Endothelial cell of umbilical vein (primary cell): ENCODE measurements at regions not wholly inside any gene's neighbourhood (a gene's known extent, or its start where the extent isn't known, plus 50 kb on each side); places are given as distances from the start of the nearest gene placed in this dataset.

Source experiments
- EZH2 ChIP-seq: IDR thresholded peaks from 2 replicates; pipeline ENCODE4 v1.6.1; 2012; ENCODE audit warnings: borderline replicate concordance, low read depth, mild to moderate bottlenecking, moderate library complexity, low read length, inconsistent platforms; ENCODE audit not compliant: severe bottlenecking
- MYC ChIP-seq: IDR thresholded peaks from one replicate; pipeline ENCODE4 v1.6.1; 2011; ENCODE audit warnings: mild to moderate bottlenecking, low read depth, low read length
- POLR2AphosphoS5 ChIP-seq: IDR thresholded peaks from 2 replicates; pipeline ENCODE4 v1.6.1; 2012; ENCODE audit warnings: low read depth, mild to moderate bottlenecking, control low read depth, low read length, moderate library complexity; ENCODE audit not compliant: insufficient read depth
- TF ChIP-seq, protein P1 (sequence below): IDR thresholded peaks from 2 replicates; pipeline ENCODE4 v1.6.1; 2011; ENCODE audit not compliant: insufficient read depth, insufficient read length

- TF ChIP-seq MYC (no peak), POLR2AphosphoS5 (no peak), EZH2 (no peak)
- TF ChIP-seq, protein P1, sequence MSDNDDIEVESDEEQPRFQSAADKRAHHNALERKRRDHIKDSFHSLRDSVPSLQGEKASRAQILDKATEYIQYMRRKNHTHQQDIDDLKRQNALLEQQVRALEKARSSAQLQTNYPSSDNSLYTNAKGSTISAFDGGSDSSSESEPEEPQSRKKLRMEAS, result no peak
Observed at GRCh38 chrX:8346060-8346459, 118.6 kb upstream of the VCX3B start.
